Thyroid gland (tissue), 4 donors: ENCODE measurements at regions not wholly inside any gene's neighbourhood (a gene's known extent, or its start where the extent isn't known, plus 50 kb on each side); places are given as distances from the start of the nearest gene placed in this dataset.
"Not testable (repeated sequence)": the region's sequence is repeated elsewhere in the genome, so short reads cannot be mapped to it uniquely, and the experiment has no call there.

ENCODE experiments used
- DNase-seq, 2 donors: peaks; one replicate each; pipeline ENCODE4 v3.0.0-alpha.2; 2019
- H3K27ac ChIP-seq, 3 donors: fragments of 200-600 bp; sonication (generic); 1 replicate in 2 of 3; 2 replicates in 1 of 3; pipeline ENCODE4 v1.5.1; 2016 to 2019; ENCODE audit warnings: mild to moderate bottlenecking in 1 of 3, moderate library complexity in 1 of 3
- H3K27me3 ChIP-seq: fragments of 200-600 bp; sonication (generic); one replicate; pipeline ENCODE4 v1.5.1; 2019
- H3K36me3 ChIP-seq, 2 donors: fragments of 200-600 bp; sonication (generic); one replicate each; pipeline ENCODE4 v1.5.1; 2016 to 2019
- H3K4me1 ChIP-seq, 2 donors: fragments of 200-600 bp; sonication (generic); one replicate each; pipeline ENCODE4 v1.5.1; 2017 to 2019
- H3K4me3 ChIP-seq, 3 donors: fragments of 200-600 bp; sonication (generic); replicated peaks in 1 of 3; 1 replicate in 2 of 3; 2 replicates in 1 of 3; pipeline ENCODE4 v1.5.1; 2016; ENCODE audit warnings: mild to moderate bottlenecking in 1 of 3
- H3K9me3 ChIP-seq: fragments of 200-600 bp; sonication (generic); one replicate; pipeline ENCODE4 v1.5.1; 2017
- CTCF ChIP-seq, 6 experiments: fragments of 200-600 bp in 3 of 6; fragments of 450-650 bp in 3 of 6; sonication (generic) in 3 of 6; IDR thresholded peaks; one replicate each; pipeline ENCODE4 v1.5.1; 2016 to 2019; ENCODE audit warnings: antibody characterized with exemption in 6 of 6, mild to moderate bottlenecking in 2 of 6, inconsistent platforms in 1 of 6, moderate library complexity in 1 of 6
- POLR2A ChIP-seq, 2 donors: fragments of 450-650 bp; IDR thresholded peaks; one replicate each; pipeline ENCODE4 v1.6.1; 2017; ENCODE audit warnings: antibody characterized with exemption in 2 of 2, mild to moderate bottlenecking in 2 of 2, moderate library complexity in 1 of 2
- WGBS, 2 donors: methylation state at CpG; one replicate each; pipeline ENCODE4 v1.1.5; 2017; 5-methylcytosine and 5-hydroxymethylcytosine counted together
- intact Hi-C: fragments of 100-400 bp; cut with DNase I; formaldehyde crosslinking; loops from one replicate; pipeline ENCODE4 v1.15.1; 2023

GRCh38 chr5:25412116-25412661 is 767.4 kb upstream of the CDH10 start:
- intact Hi-C loops: no loop called here
- no peaks in the 10 kb centered on the region for H3K9me3 ChIP-seq

GRCh38 chr5:25407365-25407764 is 762.6 kb upstream of the CDH10 start:
- H3K4me3 ChIP-seq, DNase-seq, H3K9me3 ChIP-seq, H3K27me3 ChIP-seq, H3K4me1 ChIP-seq, intact Hi-C loops, H3K36me3 ChIP-seq, H3K27ac ChIP-seq: not testable (repeated sequence)
- WGBS, 2 donors: 89 to 90% methylated on average over 6 of the region's 6 CpGs

More at GRCh38 chr5:25412116-25412661, 767.4 kb upstream of the CDH10 start:
- H3K4me1 ChIP-seq: no peaks in the 10 kb centered on the region
- no peaks in the 10 kb centered on the region for H3K27me3 ChIP-seq
- 70 to 77% methylated on average over 2 of the region's 2 CpGs for WGBS, 2 donors
- no peak overlapping the region for H3K4me3 ChIP-seq
- H3K36me3 ChIP-seq: no peaks in the 10 kb centered on the region
- no peak for DNase-seq
- TF ChIP-seq CTCF (IDR thresholded peaks at IDR 0.05): no peak
- no peak overlapping the region for H3K27ac ChIP-seq

DNA sequence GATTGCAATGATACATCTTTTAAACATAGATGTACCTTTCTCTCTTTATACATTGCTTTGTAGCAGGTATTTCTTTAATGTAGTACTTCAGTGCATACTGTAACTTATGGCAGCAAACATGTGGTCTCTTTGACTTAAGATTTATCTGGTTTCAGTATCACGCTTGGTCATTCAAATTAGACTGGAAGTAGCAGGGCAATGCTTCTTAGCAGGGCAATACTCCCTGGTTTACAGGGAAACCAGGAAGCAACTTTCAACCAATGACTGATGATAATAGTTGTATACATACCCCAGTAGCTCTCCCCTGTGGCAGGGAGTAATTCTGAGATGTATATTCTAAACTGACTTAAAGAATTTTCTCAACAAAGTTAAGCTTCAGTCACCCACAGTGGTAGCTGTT is 761.1 kb upstream of the CDH10 start:
- H3K9me3 ChIP-seq: no peaks in the 10 kb centered on the region
- WGBS, 2 donors: 89 to 94% methylated on average over 1 of the region's 1 CpG
- H3K36me3 ChIP-seq: no peaks in the 10 kb centered on the region
- intact Hi-C loops: no loop called here
- TF ChIP-seq CTCF (IDR thresholded peaks at IDR 0.05) (no peak), POLR2A (IDR thresholded peaks at IDR 0.05) (no peak)
- H3K27ac ChIP-seq: no peak overlapping the region
- DNase-seq: no peak
- no peaks in the 10 kb centered on the region for H3K27me3 ChIP-seq
- no peaks in the 10 kb centered on the region for H3K4me1 ChIP-seq
- no peak overlapping the region for H3K4me3 ChIP-seq

- H3K4me3 ChIP-seq: no peak overlapping the region
- no peak overlapping the region for H3K27ac ChIP-seq
- H3K27me3 ChIP-seq: no peaks in the 10 kb centered on the region
- no peak for DNase-seq
- 88 to 94% methylated on average over 1 of the region's 1 CpG for WGBS, 2 donors
- TF ChIP-seq CTCF (IDR thresholded peaks at IDR 0.05): no peak
- no peak for TF ChIP-seq POLR2A (IDR thresholded peaks at IDR 0.05)
- H3K4me1 ChIP-seq: no peaks in the 10 kb centered on the region
- no peaks in the 10 kb centered on the region for H3K9me3 ChIP-seq
- no peaks in the 10 kb centered on the region for H3K36me3 ChIP-seq
- intact Hi-C loops: no loop called here
These were observed 755.2 kb upstream of the CDH10 start for GRCh38 chr5:25399878-25400480.

- no peak overlapping the region for H3K27ac ChIP-seq
- H3K27me3 ChIP-seq: no peaks in the 10 kb centered on the region
- H3K4me1 ChIP-seq: no peaks in the 10 kb centered on the region
- TF ChIP-seq CTCF (IDR thresholded peaks at IDR 0.05) (no peak), POLR2A (IDR thresholded peaks at IDR 0.05) (no peak)
- no peak for DNase-seq
- H3K36me3 ChIP-seq: no peaks in the 10 kb centered on the region
- intact Hi-C loops: no loop called here
- 85 to 88% methylated on average over 1 of the region's 1 CpG for WGBS, 2 donors
- H3K4me3 ChIP-seq: no peak overlapping the region
- no peaks in the 10 kb centered on the region for H3K9me3 ChIP-seq
These were observed 749.2 kb upstream of the CDH10 start for GRCh38 chr5:25393957-25394356.
